GM18505 (cell line): ENCODE measurements at regions not wholly inside any gene's neighbourhood (a gene's known extent, or its start where the extent isn't known, plus 50 kb on each side); places are given as distances from the start of the nearest gene placed in this dataset.
A peak's percentile ranks its signal among the peaks of the same experiment; 100 is the strongest.

Experiments used
- ATAC-seq: cut with Tn5 transposase; IDR thresholded peaks from one replicate; pipeline ENCODE4 v1.9.1; 2021; ENCODE audit not compliant: unreplicated experiment
- POLR2A ChIP-seq: IDR thresholded peaks from 4 replicates; pipeline ENCODE4 v1.6.1; 2011; ENCODE audit warnings: borderline replicate concordance; ENCODE audit not compliant: insufficient read depth, insufficient read length; ENCODE audit errors: extremely low read depth

DNA sequence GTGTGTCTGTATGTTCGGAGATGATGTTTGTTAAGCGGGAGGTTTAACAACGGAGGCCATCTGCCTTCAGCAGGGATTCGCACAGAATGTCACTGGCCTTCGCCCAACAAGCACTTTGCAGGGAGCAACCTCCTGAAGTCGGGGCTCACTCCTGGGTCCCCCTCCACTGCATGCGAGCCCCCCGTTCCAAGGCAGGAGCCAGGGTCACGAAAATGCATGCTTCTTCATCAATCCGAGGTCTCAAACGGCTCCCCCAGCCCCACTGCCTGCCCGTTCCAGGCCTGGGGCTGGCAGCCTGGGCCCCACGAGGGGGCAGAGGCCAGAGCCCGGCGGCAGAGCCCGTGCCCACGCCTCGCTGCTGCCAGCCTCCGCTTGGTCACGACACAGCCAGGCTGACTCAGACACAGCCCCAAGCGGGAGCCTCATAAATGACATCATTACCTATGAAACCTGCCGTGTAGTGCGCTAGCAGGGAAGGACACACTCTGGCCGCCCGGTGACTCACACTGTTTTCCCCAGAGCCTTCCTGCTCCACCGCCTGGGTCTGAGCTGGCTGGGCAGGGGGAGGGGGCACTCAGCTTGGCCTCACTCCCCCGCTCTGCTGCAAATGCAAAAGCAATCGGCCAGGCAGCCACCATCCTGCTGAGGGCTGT, 169.5 kb upstream of the RTL1 start:
- no peak for TF ChIP-seq POLR2A
- peak; percentile 82 for ATAC-seq

- ATAC-seq: no peak
- no peak for TF ChIP-seq POLR2A
These were observed 170.1 kb upstream of the RTL1 start for GRCh38 chr14:101073598-101073965.

GRCh38 chr14:101074196-101075024, 170.9 kb upstream of the RTL1 start:
- TF ChIP-seq POLR2A: no peak
- no peak for ATAC-seq

- no peak for TF ChIP-seq POLR2A
- ATAC-seq: peak; percentile 54
These were observed 171.7 kb upstream of the RTL1 start for GRCh38 chr14:101075025-101075800.

DNA sequence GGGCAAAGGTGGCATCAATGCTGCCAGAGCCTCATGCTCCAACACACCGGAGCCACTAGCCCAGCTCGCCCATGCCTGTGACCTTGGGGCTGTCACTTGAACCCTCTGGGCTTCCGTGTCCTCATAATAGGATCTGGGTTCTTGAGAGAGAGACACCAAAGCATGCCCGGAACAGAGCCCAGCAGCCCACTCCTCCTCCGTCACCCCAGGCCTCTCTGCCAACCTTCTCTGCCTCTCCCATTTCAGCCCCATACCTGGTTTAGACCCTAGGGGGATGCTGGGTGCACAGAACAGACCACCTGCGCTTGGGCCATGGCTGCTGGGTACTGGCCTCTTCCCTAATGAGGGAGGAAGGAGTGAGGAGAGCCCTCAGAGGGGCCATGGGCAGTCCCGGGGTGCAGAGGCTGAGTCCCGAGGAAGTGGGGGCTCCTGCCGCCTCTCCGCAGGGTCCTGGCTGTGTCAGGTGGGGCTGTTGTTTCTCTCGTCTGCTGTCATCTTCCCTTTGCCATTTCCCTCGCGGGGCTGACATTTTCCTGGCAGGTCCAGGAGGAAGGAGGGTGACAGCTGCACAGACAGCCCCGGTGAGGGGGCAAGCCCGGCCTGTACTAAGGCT, 172.4 kb upstream of the RTL1 start:
- ATAC-seq: no peak
- TF ChIP-seq POLR2A: no peak

- ATAC-seq: no peak
These were observed 173.1 kb upstream of the RTL1 start for GRCh38 chr14:101076451-101077198.

GRCh38 chr14:101077481-101078074, 174.1 kb upstream of the RTL1 start:
- TF ChIP-seq POLR2A: no peak
- no peak for ATAC-seq

More at GRCh38 chr14:101076451-101077198, 173.1 kb upstream of the RTL1 start:
- TF ChIP-seq POLR2A: no peak

- no peak for ATAC-seq
- no peak for TF ChIP-seq POLR2A
These were observed 174.8 kb upstream of the RTL1 start for GRCh38 chr14:101078170-101078891.

GRCh38 chr14:101078892-101079221, 175.3 kb upstream of the RTL1 start:
- no peak for TF ChIP-seq POLR2A
- ATAC-seq: no peak

GRCh38 chr14:101080922-101081593, 177.5 kb upstream of the RTL1 start:
- no peak for TF ChIP-seq POLR2A
- ATAC-seq: no peak

DNA sequence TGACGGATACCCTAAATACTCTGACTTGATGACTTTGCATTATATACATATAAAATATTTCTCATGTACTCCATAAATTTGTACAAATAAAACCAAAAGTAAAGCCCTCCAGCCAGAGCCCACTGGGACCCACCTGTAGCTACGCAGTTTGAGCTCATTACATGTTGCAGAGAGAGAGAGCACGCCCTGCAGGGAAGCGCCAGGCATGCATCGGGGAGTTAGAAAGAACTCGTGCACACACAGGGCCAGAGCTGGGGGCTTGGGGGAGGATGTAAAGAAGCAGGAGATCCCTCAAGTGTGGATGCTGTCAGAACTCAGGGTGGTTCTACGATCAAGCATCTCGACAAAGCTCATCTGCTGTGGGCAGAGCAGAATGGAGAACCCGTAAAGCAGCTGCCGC, 178.5 kb upstream of the RTL1 start:
- ATAC-seq: no peak
- no peak for TF ChIP-seq POLR2A
